Kidney capillary endothelial cell (primary cell): ENCODE measurements at regions not wholly inside any gene's neighbourhood (a gene's known extent, or its start where the extent isn't known, plus 50 kb on each side); places are given as distances from the start of the nearest gene placed in this dataset.
"Not testable (repeated sequence)": the region's sequence is repeated elsewhere in the genome, so short reads cannot be mapped to it uniquely, and the experiment has no call there.

ENCODE experiments used
- DNase-seq: peaks from one replicate; pipeline ENCODE4 v3.0.0-alpha.2; 2018; ENCODE audit warnings: low spot score

DNA sequence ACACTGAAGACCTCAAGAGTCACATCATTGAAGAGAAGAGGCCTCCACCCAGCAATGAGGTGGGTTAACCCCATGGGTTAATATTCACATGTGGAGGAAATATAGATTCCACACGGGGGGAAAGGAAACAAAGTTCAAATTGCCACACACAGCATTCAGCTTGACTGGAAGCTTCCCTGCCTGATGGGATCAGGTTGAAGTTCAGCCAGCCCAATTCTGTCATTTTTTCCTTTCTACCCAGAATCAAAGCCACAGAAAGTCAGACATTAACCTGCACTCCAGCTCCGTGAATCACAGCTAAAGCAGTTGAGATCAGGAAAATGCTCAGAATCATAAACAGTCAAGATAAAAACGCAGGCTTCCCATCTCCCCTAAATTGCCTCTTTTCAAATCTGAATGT lies 208.7 kb upstream of the OBI1 start:
- DNase-seq, result no peak

DNA sequence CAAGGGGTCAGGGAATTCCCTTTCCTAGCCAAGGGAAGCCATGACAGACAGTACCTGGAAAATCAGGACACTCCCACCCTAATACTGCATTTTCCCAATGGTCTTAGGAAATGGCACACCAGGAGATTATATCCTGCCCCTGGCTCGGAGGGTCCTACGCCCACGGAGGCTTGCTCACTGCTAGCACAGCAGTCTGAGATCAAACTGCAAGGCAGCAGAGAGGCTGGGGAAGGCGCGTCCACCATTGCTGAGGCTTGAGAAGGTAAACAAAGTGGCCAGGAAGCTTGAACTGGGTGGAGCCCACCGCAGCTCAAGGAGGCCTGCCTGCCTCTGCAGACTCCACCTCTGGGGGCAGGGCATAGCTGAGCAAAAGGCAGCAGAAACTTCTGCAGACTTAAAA lies 207.1 kb upstream of the OBI1 start:
- not testable (repeated sequence) for DNase-seq

DNA sequence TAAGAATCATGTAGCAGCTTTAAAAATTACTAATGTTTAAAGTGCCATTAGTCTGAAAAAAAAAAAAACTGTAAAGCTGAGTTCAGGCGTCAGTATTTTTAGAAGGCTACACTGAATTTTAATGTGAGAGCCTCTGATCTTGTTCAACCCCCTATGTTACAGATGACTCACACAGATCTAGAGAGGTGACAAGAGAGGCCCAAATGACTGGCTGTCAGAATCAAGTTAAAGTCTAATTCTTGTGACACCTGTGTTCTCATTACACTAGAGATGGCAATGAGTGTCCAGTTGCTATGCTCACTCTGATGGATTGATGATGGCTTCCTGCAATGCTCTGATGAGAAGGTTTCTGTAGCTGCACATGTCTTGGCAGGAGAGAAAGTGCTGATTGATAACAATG lies 203.5 kb upstream of the OBI1 start:
- DNase-seq, result no peak

DNA sequence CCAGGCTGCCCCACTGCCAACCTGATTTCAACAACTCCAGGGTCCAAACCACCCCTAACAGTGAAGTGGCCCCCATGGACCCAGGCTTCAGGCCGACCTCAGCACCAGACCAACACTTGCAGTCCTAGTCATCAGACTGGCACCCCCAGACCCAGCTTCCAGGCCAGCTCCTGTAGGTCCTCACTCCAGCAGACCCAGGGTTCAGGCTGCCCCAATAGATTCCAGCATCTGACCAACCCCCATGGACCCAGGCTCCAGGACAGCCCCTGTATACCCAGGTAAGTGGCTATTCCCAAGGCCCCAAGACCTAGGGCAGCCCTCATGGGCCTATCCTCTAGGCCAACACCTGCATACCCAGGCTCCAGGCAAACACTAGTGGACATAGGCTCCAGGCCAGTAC lies 193.8 kb upstream of the OBI1 start:
- DNase-seq, result no peak

DNA sequence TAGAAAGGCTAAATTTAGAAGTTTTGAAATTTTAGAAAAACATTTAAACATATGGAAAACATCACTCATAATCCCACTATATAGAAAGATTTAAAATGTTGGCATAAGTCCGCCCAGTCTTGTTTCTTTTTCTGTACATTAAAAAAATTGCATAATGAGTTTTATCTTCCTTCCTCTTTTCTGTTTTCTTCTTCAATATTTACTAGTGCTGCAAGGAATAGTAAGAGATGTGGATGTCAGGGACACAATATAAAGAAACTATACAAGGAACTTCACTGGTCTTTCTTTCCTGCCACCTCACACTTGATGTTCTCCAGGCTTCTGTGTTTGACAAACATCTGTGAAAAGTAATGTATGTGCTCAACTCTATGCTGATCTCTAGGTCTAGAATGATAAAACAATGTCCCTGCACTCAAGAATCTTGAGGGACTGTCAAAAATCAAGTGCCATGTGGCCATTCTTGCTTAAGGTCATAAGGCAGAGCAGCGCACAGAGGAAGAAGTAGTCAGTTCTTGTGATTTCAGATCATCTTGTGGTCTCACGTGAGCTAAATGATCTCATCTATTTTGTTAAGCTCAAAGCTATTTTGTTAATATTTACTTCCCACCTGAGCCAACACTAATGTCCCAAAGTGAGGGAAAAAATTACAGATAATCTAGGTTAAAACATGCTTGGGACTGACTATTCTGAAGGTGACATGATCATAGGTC lies 186.9 kb upstream of the OBI1 start:
- DNase-seq, result no peak

DNA sequence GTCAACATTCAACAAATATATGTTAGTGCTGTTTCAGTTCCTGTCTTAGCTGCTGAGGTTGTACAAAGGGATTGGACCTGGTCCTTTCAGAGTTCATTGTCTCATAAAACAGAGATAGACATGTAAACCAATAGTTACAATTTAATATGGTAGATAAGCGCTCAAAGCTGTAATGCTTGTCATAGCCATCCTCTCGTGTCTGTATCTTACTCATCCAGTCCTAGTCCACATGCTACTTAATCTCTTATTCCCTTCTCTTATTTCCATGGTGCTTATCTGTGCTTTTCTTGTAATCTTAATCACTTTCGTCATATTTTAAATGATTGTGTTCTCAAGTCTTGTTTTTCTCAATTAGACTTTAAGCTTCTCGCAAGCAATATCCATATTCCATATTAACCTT lies 185.2 kb upstream of the OBI1 start:
- no peak for DNase-seq

DNA sequence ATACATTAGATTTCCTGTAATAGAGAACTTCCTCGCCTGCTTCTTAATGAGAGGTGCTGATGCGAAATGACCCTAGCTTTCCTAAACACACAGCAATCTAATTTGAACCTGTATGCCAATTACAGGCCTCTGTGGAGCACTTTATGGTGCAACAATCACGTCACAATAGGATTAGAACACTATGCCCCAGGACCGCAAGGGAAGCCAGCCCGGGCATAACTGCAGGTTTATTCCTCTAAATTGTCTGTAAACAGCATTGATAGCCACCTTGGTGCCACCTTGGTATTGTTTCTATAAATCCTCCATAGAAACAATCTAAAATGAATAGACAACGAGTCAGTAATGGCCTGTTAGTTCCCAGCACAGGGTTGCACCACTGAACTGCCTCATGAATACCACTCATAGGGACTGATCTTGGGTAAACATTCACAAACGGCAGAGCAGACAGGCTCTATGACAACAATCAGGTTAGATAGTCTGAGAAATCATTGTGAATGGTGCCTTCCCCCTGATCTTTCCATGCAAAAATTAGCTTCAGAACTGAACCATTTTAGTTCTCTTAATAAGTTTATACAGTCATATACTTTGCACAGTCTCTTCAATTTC lies 182.5 kb upstream of the OBI1 start:
- DNase-seq, result no peak

DNA sequence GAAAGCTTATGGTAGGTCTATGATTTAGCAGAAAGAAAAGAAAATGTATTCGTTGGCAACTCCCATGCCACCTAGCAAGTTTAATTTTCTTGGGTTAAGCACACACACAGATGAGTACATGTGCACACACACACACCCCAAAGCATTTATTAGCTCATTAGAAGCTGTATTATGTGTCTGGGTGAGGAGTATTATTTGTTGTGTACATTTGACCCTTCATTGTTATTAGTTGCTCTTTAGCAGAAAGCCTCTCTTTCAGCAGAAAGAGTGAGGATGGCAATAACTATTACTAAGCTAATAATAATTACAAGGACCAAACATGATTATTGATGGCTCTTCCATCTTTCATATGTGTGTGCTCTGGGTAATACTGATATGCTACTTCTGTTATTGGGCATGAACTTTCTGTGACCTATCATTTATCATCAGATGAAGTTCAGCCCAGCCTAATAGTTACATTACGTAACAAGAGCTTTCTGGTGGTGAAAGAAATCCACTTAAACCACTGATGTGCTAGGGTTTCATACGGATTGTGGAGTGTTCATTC lies 177.4 kb upstream of the OBI1 start:
- DNase-seq, result no peak

DNA sequence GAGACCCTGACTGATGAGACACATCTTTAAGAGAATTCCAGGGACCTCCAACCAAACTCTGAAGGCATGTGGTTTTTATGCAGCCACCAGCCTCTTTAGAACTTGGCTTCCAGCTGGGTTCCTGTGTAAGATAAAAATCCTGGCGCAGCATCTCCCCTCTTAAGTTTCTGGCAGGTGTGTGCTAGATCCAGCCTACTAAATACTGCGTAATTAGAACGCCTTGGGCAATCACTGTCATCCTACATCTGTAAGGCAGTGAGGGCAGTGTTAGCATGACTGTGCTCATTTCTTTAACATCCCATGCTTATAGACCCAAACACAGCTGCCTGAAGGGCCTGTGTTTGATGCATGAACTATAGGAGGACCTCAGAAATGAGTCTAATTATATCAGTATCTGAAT lies 173.5 kb upstream of the OBI1 start:
- no peak for DNase-seq

DNA sequence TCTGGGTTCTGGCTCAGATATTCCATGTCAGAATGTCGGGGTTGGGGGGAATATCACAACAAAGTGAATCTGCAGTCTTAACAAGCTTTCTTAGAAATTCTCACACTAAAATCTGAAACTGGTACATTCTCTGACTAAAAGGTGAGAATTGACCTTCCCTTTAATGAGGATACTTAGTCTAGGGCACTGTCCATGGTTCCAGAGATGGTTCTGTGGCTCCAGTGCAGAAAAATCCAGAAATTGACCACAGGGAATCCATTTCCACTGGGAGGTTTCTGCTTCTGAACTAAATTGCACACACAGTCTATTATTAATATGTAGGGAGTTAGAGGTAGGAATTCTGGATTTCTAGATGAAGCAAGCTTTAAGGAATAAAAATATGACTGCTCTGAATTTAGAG lies 171.6 kb upstream of the OBI1 start:
- DNase-seq, result no peak

DNA sequence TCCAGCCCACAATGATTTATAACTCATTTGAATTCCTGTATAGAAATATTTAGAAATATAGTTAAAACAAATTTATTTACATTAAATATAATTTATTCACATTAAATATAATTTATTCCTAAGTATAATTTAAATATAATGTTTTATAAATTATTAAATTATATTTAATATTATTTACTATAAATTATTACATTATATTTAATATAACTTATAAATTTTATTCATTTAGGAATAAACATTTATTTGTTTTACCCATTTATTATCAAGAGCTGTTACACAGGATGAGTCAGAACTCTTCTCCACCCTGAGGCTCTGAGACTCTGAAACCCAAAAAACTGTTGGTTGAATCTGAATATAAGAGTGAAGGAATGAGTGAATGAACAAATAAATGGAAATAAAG lies 170.9 kb upstream of the OBI1 start:
- DNase-seq, result no peak

DNA sequence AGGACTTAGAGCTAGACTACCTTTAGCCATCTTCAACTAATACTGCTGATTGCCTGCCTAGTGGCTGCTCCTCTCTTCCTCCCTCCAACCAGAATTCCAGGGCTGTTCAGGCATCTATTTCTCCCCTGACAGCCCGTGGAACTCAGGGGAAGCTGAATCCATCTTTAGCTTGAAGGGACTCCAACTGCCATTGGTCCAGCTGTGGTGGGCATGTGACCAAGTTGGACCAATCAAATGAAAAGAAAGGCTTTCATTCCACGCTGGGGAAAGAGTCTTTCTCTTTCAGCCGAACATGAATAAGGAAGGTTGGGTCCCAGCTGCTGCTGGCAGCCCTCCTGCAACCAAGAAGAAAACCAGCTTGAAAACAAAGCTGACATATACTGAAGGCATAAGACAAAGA lies 168.5 kb upstream of the OBI1 start:
- DNase-seq, result no peak

DNA sequence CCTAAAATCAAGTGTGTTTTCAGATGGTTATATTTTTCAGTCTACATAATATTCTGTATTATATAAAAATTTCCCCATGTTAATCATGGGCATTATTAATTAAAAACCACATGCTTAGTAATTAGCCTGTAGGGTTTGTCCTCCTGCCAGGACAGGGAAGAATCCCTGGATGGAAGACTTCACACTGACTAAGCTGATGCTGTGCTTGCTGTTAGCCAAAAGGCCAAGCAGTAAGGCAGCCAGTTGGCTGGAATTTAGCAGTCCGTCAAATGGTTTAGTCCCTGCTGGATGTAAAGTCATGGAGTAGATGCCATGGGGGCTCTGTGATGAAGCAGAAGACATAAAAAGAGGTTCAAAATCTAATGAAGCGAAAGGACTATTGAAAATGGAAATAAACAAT lies 168.0 kb upstream of the OBI1 start:
- no peak for DNase-seq

DNA sequence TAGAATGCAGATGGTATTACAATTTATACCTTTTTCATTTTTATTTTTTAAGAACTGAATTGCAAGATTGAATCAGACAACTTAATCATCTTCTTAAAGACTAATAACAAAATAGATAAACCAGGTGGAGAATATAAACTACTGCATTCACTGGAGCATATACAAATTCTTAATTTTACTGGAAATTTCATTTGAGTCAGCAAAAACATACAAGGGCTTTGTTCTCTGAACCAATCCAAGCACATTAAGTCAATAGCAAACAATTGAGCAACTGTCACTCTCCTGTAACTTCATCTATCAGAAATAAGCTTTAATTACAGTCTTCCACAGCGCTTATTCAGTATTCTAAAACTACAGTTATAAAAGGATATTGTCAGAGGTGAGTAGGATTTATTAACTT lies 167.4 kb upstream of the OBI1 start:
- no peak for DNase-seq

DNA sequence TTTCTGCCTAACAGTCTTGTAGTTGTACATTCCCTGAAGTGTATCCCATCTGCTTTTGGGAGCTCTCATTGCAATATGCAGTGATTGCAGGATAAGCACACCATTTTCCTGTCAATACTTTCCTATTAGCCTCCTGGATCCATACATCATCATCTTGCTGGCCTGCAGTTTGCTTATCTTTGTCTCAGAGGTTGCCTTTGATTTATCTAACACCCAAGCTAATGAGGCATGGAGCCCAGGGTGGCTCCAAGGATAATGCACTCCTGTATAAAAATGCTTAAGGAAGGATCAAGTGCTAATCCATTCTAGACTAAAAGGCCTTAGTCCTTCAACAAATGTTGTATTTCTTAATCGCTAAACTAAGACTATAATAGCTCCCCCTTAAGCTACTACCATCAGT lies 161.6 kb upstream of the OBI1 start:
- DNase-seq, result no peak

DNA sequence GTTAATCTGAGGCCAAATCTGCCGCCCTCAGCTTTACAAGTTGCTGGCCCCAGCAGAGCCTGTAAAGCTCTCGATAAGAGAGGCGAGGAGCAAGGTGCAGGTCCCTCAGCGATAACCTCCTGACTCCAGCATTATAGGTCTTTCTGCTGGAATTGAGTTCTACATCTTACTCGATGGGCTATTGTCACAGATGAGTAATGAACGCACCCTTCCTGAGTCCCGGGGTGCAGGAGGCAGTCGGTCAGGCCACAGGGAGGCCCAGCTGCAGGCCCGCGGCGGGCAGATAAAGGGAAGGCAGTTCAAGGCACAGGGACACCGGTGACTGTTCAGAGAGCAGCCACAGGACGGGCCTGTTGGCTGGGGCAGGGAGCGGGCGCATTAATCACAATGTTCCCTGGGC lies 157.6 kb upstream of the OBI1 start:
- DNase-seq, result no peak

DNA sequence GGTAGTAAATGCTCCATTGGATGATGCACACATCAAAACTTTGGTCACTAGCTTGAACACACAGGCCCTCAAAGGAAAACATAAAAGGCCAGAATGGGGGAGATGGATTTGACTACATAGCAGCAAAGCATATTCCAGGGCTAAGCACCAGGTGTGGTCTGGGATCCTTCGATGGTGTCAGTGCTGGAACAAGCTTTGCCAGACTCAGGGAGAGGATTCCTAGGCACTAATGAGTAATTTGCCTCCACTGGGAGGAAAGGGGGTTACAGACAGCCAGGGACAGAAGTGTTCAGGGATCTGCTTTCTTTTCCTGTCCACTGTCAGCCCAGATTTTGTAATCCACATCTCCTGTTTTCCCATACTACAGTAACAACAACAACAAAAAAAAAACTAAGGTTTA lies 157.2 kb upstream of the OBI1 start:
- DNase-seq, result no peak

DNA sequence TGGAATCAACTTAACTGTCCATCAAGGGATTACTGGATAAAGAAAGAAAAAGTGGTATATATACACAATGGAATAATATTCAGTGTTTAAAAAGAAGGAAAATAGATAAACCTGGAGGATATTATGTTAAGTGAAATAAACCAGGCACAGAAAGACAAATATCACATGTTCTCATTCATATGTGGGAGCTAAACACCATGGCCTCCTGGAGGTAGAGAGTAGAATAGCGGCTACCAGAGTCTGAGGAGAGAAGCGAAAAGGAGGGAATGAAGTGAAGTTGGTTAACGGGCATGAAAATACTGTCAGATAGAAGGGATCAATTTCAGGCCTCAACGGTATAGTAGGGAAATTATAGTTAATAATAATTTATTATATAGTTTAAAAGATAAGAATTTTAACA lies 147.5 kb upstream of the OBI1 start:
- DNase-seq, result no peak

DNA sequence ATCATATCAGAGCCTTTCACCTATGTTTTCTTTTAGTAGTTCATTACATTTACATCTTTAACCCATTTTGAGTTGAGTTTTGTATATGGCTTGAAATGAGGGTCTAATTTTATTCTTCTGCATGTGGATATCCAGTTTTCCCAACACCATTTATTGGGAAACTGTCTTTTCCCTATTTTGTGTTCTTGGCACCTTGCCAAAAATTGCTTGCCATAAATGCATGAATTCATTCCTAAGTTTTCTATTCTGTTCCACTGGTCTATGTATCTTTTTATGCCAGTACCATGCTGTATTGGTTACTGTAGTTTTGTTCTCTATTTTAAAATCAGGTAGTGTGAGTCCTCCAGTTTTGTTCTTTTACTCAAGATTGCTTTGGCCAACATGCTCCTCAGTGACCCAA lies 144.0 kb upstream of the OBI1 start:
- DNase-seq, result no peak

DNA sequence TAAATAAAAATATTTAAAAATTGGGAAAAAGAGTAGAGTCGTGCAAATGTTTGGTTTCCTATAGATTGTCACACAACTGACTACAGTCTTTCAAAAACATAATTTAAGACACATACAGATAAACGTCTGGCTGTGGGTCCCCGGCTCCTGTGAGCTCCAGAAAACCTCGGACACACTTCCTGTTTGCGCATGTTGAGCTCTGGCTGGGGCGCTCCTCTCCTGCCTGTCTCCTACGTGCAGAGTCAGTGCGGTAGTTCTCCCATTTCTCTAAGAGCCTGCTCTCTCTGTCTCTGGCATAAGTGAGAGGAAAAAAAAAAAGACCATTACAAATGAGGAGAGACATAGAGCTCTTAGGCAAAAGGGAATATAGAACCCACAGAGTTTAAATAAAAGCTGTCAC lies 128.2 kb upstream of the OBI1 start:
- no peak for DNase-seq

DNA sequence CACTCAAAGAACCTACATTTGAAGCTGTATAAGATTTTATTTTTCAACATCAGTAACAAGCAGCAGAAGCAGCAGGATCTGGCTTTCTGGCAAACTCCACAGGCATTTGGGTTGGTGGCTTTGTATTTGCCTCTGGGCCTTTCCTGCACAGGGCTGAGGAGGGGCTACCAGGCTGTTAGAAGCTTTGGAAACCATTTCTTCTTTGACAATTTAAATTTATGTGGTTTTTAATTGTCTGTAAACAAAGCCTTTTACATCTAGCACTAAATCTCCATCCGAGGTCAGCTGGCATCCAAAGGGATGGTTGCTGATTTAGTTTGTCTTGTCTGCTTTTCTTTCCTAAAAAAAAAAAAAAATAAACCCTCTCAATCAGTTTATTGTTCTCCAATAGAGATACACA lies 127.5 kb upstream of the OBI1 start:
- DNase-seq, result no peak

DNA sequence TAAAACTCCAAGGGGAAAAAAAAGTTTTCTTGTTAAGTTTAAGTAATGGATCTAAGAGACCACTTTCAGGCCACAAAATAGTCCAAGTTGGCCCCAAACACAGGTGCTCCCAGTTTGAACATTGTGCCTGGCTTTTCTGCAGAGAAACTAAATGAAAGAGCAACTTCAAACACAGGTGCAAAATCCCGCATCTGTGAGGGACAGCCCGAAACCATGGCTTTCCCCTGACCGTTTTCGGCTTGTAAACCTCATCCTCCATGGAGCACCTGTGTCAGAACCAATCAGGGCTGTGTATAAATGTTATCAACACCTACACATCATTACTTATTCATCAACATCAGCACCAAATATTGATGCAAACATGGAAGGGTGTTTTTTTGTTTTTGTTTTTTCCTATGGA lies 126.8 kb upstream of the OBI1 start:
- DNase-seq, result no peak

DNA sequence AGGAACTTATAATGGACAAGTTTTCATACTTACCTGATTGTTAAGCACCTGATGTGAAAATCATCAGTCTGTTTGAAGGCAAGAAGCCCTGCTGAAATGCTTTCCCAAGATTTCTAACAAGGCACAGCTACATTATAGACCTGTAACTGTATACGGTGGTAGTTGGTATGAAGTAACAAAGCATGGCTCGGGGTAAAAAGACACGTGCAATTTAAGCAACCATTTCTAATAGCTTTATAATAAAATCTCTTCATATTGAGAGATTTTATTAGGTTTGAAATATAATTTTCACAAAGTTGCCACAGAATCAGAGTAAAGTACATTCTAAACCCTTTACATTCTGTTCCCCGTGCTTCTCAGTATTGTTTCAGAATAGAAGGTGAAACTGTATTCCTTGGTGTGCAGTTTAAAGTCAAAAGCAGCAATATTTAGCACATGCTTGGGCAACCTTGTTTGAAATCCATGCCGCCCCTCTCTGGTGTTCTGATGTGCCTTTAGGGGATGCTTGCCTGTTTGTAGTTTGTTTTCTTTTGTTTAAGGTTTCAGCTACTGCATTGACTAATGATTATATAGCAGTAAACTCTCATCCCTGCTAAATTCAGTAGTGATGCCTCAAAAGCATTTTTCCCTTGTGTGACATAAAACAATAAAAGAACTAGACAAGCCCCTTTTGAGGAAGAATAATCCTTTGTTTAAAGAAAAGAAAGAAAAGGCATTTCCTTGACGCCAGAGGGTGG lies 125.2 kb upstream of the OBI1 start:
- no peak for DNase-seq
